IMR-90 (cell line): ENCODE measurements at regions not wholly inside any gene's neighbourhood (a gene's known extent, or its start where the extent isn't known, plus 50 kb on each side); places are given as distances from the start of the nearest gene placed in this dataset.

ENCODE experiments used
- ATAC-seq: fragments of 200-7000 bp; cut with Tn5 transposase; 2 replicates; pipeline ENCODE4 v1.9.1; 2020; ENCODE audit warnings: low read depth, mild to moderate bottlenecking, moderate library complexity
- BruUV-seq: library from RNA; stranded (reverse); fragments of 400-500 nt; replicated peaks from 2 replicates; lab custom pipeline; 2021; lab: Mats Ljungman, UMichigan
- CTCF ChIA-PET: fragments of 300-600 bp; formaldehyde crosslinking; extraction: SDS; loops from one replicate; lab custom pipeline; 2021; ENCODE audit warnings: antibody characterized with exemption; lab: Yijun Ruan, JAX
- POLR2A ChIA-PET: fragments of 300-600 bp; sonication (Branson Sonifier 250); formaldehyde crosslinking; loops from one replicate; lab custom pipeline; 2022; ENCODE audit warnings: antibody characterized with exemption; ENCODE audit not compliant: unreplicated experiment; lab: Charles Lee
- DNase-seq: peaks from one replicate; pipeline ENCODE4 v3.0.0; 2013
- H2AFZ ChIP-seq: replicated peaks from 2 replicates; pipeline ENCODE3; 2013; ENCODE audit warnings: low read length, mild to moderate bottlenecking; ENCODE audit not compliant: poor library complexity
- H2AK5ac ChIP-seq: 2 replicates; pipeline ENCODE4 v1.6.1; 2013; ENCODE audit warnings: low read depth, low read length, inconsistent platforms
- H2AK9ac ChIP-seq: replicated peaks from 2 replicates; pipeline ENCODE3; 2013; ENCODE audit warnings: mild to moderate bottlenecking, low read depth, low read length, moderate library complexity; ENCODE audit not compliant: poor library complexity
- H2BK120ac ChIP-seq: 2 replicates; pipeline ENCODE4 v1.6.1; 2013; ENCODE audit warnings: low read depth, low read length, inconsistent platforms
- H2BK15ac ChIP-seq: 3 replicates; pipeline ENCODE4 v1.6.1; 2013; ENCODE audit warnings: low read depth, low read length, inconsistent platforms
- H2BK20ac ChIP-seq: 2 replicates; pipeline ENCODE4 v1.6.1; 2013; ENCODE audit warnings: low read depth, mild to moderate bottlenecking, inconsistent platforms, low read length, moderate library complexity
- H2BK5ac ChIP-seq: 2 replicates; pipeline ENCODE4 v1.6.1; 2013; ENCODE audit warnings: mild to moderate bottlenecking, low read depth, low read length, inconsistent platforms; ENCODE audit not compliant: poor library complexity, severe bottlenecking
- H3K14ac ChIP-seq: replicated peaks from 2 replicates; pipeline ENCODE4 v1.6.1; 2013; ENCODE audit warnings: low read depth, low read length, inconsistent platforms
- H3K18ac ChIP-seq: 2 replicates; pipeline ENCODE4 v1.6.1; 2013; ENCODE audit warnings: low read depth, low read length, control low read depth
- H3K23ac ChIP-seq: 2 replicates; pipeline ENCODE4 v1.6.1; 2013; ENCODE audit warnings: low read depth, low read length, inconsistent platforms
- H3K27ac ChIP-seq: 2 replicates; pipeline ENCODE4 v1.5.1; 2013; ENCODE audit warnings: mild to moderate bottlenecking, control low read depth, low read length; ENCODE audit not compliant: insufficient read depth
- H3K27me3 ChIP-seq: 2 replicates; pipeline ENCODE4 v1.6.1; 2013; ENCODE audit warnings: low read length; ENCODE audit not compliant: control insufficient read depth, insufficient read depth
- H3K36me3 ChIP-seq: 2 replicates; pipeline ENCODE4 v1.6.1; 2013; ENCODE audit warnings: low read length, mixed read lengths; ENCODE audit not compliant: control insufficient read depth, insufficient read depth
- H3K4ac ChIP-seq: 2 replicates; pipeline ENCODE4 v1.6.1; 2013; ENCODE audit warnings: low read depth, low read length, inconsistent platforms
- H3K4me1 ChIP-seq: 2 replicates; pipeline ENCODE4 v1.6.1; 2013; ENCODE audit warnings: low read length, mixed read lengths; ENCODE audit not compliant: control insufficient read depth, insufficient read depth
- H3K4me2 ChIP-seq: 2 replicates; pipeline ENCODE4 v1.6.1; 2013; ENCODE audit warnings: low read depth, mild to moderate bottlenecking, control low read depth, low read length, moderate library complexity
- H3K4me3 ChIP-seq: 2 replicates; pipeline ENCODE4 v1.5.1; 2013; ENCODE audit warnings: low read depth, mild to moderate bottlenecking, control low read depth, low read length, moderate library complexity; ENCODE audit not compliant: insufficient read depth
- H3K56ac ChIP-seq: 2 replicates; pipeline ENCODE4 v1.6.1; 2013; ENCODE audit warnings: low read length, inconsistent platforms; ENCODE audit not compliant: insufficient read depth; ENCODE audit errors: extremely low read depth
- H3K79me1 ChIP-seq, 2 experiments: 2 replicates each; pipeline ENCODE4 v1.6.1; 2013; ENCODE audit warnings: low read length in 2 of 2, inconsistent platforms in 1 of 2, low read depth in 1 of 2
- H3K9ac ChIP-seq: 2 replicates; pipeline ENCODE4 v1.6.1; 2013; ENCODE audit warnings: low read depth, low read length, control low read depth
- H3K9me1 ChIP-seq: 2 replicates; pipeline ENCODE4 v1.6.1; 2013; ENCODE audit warnings: low read length, inconsistent platforms; ENCODE audit not compliant: insufficient read depth
- H3K9me3 ChIP-seq: 2 replicates; pipeline ENCODE4 v1.6.1; 2013; ENCODE audit warnings: low read length; ENCODE audit not compliant: control insufficient read depth, insufficient read depth
- H4K20me1 ChIP-seq: 2 replicates; pipeline ENCODE4 v1.6.1; 2013; ENCODE audit warnings: low read length, inconsistent platforms; ENCODE audit not compliant: insufficient read depth
- H4K5ac ChIP-seq: 2 replicates; pipeline ENCODE4 v1.6.1; 2013; ENCODE audit warnings: mild to moderate bottlenecking, low read depth, low read length, control low read depth
- H4K8ac ChIP-seq, 2 experiments: 2 replicates each; pipeline ENCODE4 v1.6.1; 2013; ENCODE audit warnings: low read depth in 2 of 2, low read length in 2 of 2, control low read depth in 1 of 2, inconsistent platforms in 1 of 2
- H4K91ac ChIP-seq: 2 replicates; pipeline ENCODE4 v1.6.1; 2013; ENCODE audit warnings: low read depth, low read length, inconsistent platforms; ENCODE audit not compliant: insufficient read depth
- BHLHE40 ChIP-seq: fragments of 150-350 bp; IDR thresholded peaks from 2 replicates; pipeline ENCODE4 v1.6.1; 2016; ENCODE audit warnings: mild to moderate bottlenecking, low read depth, low read length
- CEBPB ChIP-seq: IDR thresholded peaks from 2 replicates; pipeline ENCODE4 v1.6.1; 2012; ENCODE audit warnings: low read depth, low read length, improper control_type of control experiment
- CHD1 ChIP-seq: IDR thresholded peaks from 2 replicates; pipeline ENCODE4 v1.6.1; 2012; ENCODE audit warnings: low read depth, low read length, improper control_type of control experiment
- FOS ChIP-seq: fragments of 150-350 bp; IDR thresholded peaks from 2 replicates; pipeline ENCODE4 v1.6.1; 2016; ENCODE audit warnings: low read depth, low read length
- MAFK ChIP-seq: IDR thresholded peaks from 2 replicates; pipeline ENCODE4 v1.6.1; 2012; ENCODE audit warnings: low read depth, low read length, improper control_type of control experiment
- MAZ ChIP-seq: IDR thresholded peaks from 2 replicates; pipeline ENCODE4 v1.6.1; 2012; ENCODE audit warnings: low read depth, mild to moderate bottlenecking, low read length, improper control_type of control experiment, moderate library complexity, borderline replicate concordance
- MXI1 ChIP-seq: IDR thresholded peaks from 2 replicates; pipeline ENCODE4 v1.6.1; 2012; ENCODE audit warnings: low read depth, mild to moderate bottlenecking, low read length, moderate library complexity, borderline replicate concordance
- NFE2L2 ChIP-seq: fragments of 150-350 bp; IDR thresholded peaks from 2 replicates; pipeline ENCODE4 v1.6.1; 2016; ENCODE audit warnings: low read depth, mild to moderate bottlenecking, low read length
- POLR2A ChIP-seq: IDR thresholded peaks from 2 replicates; pipeline ENCODE4 v1.6.1; 2012; ENCODE audit warnings: mild to moderate bottlenecking, low read depth, low read length
- RAD21 ChIP-seq: IDR thresholded peaks from 2 replicates; pipeline ENCODE4 v1.6.1; 2012; ENCODE audit warnings: low read length, improper control_type of control experiment
- RCOR1 ChIP-seq: IDR thresholded peaks from 2 replicates; pipeline ENCODE4 v1.6.1; 2012; ENCODE audit warnings: mild to moderate bottlenecking, low read length, improper control_type of control experiment; ENCODE audit not compliant: insufficient replicate concordance
- RFX5 ChIP-seq: IDR thresholded peaks from 2 replicates; pipeline ENCODE4 v1.8.0; 2012; ENCODE audit warnings: low read depth, mild to moderate bottlenecking, low read length, moderate library complexity
- SMC3 ChIP-seq: fragments of 150-350 bp; IDR thresholded peaks from 2 replicates; pipeline ENCODE4 v1.6.1; 2016; ENCODE audit warnings: low read depth, mild to moderate bottlenecking, antibody characterized with exemption, low read length, moderate library complexity
- dilution Hi-C: fragments of 300-500 bp; cut with HindIII; formaldehyde crosslinking; loops from one replicate; pipeline ENCODE4 v1.14.3; 2018; ENCODE audit warnings: low sequenced_read_pairs; ENCODE audit not compliant: unreplicated experiment
- in situ Hi-C: fragments of 300-500 bp; cut with MboI; formaldehyde crosslinking; loops from 3 replicates; pipeline ENCODE4 v1.14.3; 2019; ENCODE audit warnings: low sequenced_read_pairs, inconsistent platforms, mixed read lengths
- intact Hi-C: fragments of 100-400 bp; cut with micrococcal nuclease; formaldehyde crosslinking; loops from 2 replicates; pipeline ENCODE4 v1.10.0; 2022
- TF ChIP-seq, protein P1 (sequence below): fragments of 150-350 bp; IDR thresholded peaks from 2 replicates; pipeline ENCODE4 v1.6.1; 2017; ENCODE audit warnings: mild to moderate bottlenecking, antibody characterized with exemption, low read length, low read depth
- TF ChIP-seq, protein P2 (sequence below): conservative IDR thresholded peaks from 2 replicates; pipeline ENCODE4 v1.5.1; 2012; ENCODE audit warnings: mild to moderate bottlenecking, low read depth, low read length, improper control_type of control experiment
- TF ChIP-seq, protein P3 (sequence below): fragments of 150-350 bp; IDR thresholded peaks from 2 replicates; pipeline ENCODE4 v1.6.1; 2016; ENCODE audit warnings: low read depth, mild to moderate bottlenecking, low read length, moderate library complexity, borderline replicate concordance

DNA sequence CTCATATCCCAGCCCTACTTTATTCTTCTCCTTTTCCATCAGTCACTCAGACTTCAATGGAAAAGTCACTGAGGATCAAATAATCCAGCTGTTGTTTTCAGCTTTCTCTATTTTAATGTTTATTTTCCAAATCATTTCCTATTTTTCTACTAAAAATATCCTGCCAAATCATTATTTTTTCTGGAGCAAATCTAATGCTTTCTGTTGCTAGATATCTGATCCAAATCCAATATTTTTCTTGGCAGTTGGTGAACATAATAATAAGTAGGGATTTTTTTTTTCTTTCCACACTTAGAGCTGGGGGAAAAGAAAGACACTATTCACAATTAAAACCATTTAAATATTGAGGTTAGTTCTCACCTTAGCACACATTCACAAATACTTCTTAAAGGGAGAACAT, 656.1 kb downstream of the DACH1 start:
- POLR2A ChIA-PET = no interaction called here
- Histone ChIP-seq H3K9me1 (no peaks in the 10 kb centered on the region), H3K9me3 (peaks cover 1% of the 10 kb centered on the region; the same call in 1 of the 2 replicates), H2BK5ac (no peak overlapping the region), H2BK20ac (no peak overlapping the region), H2AFZ (no peak overlapping the region), H3K4me1 (no peaks in the 10 kb centered on the region), H3K79me1 (no peaks in the 10 kb centered on the region), H3K9ac (no peak overlapping the region), H4K91ac (no peak overlapping the region), H2BK15ac (no peak overlapping the region), H4K8ac (no peak overlapping the region), H3K4me3 (no peak overlapping the region), H3K14ac (no peak overlapping the region), H2AK9ac (no peak overlapping the region), H3K18ac (no peak overlapping the region), H4K5ac (no peak overlapping the region), H4K20me1 (no peaks in the 10 kb centered on the region), H3K27me3 (no peaks in the 10 kb centered on the region), H3K4ac (no peak overlapping the region), H2BK120ac (no peak overlapping the region), H3K23ac (no peak overlapping the region), H3K27ac (no peak overlapping the region), H3K36me3 (no peaks in the 10 kb centered on the region), H3K4me2 (no peak overlapping the region), H2AK5ac (no peak overlapping the region), H3K56ac (no peak overlapping the region)
- intact Hi-C loops (no loop called here), in situ Hi-C loops (no loop called here), dilution Hi-C loops (no loop called here)
- TF ChIP-seq POLR2A = no peak
- TF ChIP-seq, protein P1, sequence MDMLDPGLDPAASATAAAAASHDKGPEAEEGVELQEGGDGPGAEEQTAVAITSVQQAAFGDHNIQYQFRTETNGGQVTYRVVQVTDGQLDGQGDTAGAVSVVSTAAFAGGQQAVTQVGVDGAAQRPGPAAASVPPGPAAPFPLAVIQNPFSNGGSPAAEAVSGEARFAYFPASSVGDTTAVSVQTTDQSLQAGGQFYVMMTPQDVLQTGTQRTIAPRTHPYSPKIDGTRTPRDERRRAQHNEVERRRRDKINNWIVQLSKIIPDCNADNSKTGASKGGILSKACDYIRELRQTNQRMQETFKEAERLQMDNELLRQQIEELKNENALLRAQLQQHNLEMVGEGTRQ = no peak
- no peak for TF ChIP-seq NFE2L2
- no peak for TF ChIP-seq MAZ
- TF ChIP-seq RFX5 = no peak
- TF ChIP-seq, protein P2, sequence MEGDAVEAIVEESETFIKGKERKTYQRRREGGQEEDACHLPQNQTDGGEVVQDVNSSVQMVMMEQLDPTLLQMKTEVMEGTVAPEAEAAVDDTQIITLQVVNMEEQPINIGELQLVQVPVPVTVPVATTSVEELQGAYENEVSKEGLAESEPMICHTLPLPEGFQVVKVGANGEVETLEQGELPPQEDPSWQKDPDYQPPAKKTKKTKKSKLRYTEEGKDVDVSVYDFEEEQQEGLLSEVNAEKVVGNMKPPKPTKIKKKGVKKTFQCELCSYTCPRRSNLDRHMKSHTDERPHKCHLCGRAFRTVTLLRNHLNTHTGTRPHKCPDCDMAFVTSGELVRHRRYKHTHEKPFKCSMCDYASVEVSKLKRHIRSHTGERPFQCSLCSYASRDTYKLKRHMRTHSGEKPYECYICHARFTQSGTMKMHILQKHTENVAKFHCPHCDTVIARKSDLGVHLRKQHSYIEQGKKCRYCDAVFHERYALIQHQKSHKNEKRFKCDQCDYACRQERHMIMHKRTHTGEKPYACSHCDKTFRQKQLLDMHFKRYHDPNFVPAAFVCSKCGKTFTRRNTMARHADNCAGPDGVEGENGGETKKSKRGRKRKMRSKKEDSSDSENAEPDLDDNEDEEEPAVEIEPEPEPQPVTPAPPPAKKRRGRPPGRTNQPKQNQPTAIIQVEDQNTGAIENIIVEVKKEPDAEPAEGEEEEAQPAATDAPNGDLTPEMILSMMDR = no peak
- TF ChIP-seq, protein P3, sequence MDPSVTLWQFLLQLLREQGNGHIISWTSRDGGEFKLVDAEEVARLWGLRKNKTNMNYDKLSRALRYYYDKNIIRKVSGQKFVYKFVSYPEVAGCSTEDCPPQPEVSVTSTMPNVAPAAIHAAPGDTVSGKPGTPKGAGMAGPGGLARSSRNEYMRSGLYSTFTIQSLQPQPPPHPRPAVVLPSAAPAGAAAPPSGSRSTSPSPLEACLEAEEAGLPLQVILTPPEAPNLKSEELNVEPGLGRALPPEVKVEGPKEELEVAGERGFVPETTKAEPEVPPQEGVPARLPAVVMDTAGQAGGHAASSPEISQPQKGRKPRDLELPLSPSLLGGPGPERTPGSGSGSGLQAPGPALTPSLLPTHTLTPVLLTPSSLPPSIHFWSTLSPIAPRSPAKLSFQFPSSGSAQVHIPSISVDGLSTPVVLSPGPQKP = no peak
- TF ChIP-seq FOS = no peak
- no peak for TF ChIP-seq RAD21
- no peak for TF ChIP-seq RCOR1
- no peak for TF ChIP-seq MXI1
- no peak for TF ChIP-seq MAFK
- TF ChIP-seq SMC3 = no peak
- no peak for TF ChIP-seq CHD1
- no peak for TF ChIP-seq BHLHE40
- no peak for TF ChIP-seq CEBPB
- CTCF ChIA-PET = no interaction called here
- no peak for ATAC-seq
- no TSS peak for BruUV-seq
- no peak for DNase-seq
